Colonic mucosa (tissue), 4 donors: ENCODE measurements at regions not wholly inside any gene's neighbourhood (a gene's known extent, or its start where the extent isn't known, plus 50 kb on each side); places are given as distances from the start of the nearest gene placed in this dataset.
"Not testable (repeated sequence)": the region's sequence is repeated elsewhere in the genome, so short reads cannot be mapped to it uniquely, and the experiment has no call there.

ENCODE experiments used
- DNase-seq: peaks from one replicate; pipeline ENCODE4 v3.0.0-alpha.2; 2020
- H3K27ac ChIP-seq: fragments of 200-600 bp; one replicate; pipeline ENCODE4 v1.8.0; 2021
- H3K27me3 ChIP-seq: fragments of 200-600 bp; one replicate; pipeline ENCODE4 v1.8.0; 2021
- H3K36me3 ChIP-seq: fragments of 200-600 bp; one replicate; pipeline ENCODE4 v1.8.0; 2021
- H3K4me1 ChIP-seq: fragments of 200-600 bp; one replicate; pipeline ENCODE4 v1.8.0; 2021; ENCODE audit warnings: mild to moderate bottlenecking
- H3K4me3 ChIP-seq: fragments of 200-600 bp; one replicate; pipeline ENCODE4 v1.8.0; 2021
- H3K9ac ChIP-seq, 2 donors: one replicate each; pipeline ENCODE4 v1.7.0; 2013; ENCODE audit warnings: control low read depth in 2 of 2, low read depth in 2 of 2, low read length in 2 of 2
- H3K9me3 ChIP-seq: fragments of 200-600 bp; one replicate; pipeline ENCODE4 v1.8.0; 2021
- intact Hi-C: fragments of 100-400 bp; cut with DNase I; formaldehyde crosslinking; loops from one replicate; pipeline ENCODE4 v1.14.1; 2022
- TF ChIP-seq, protein P1 (sequence below): fragments of 200-600 bp; IDR thresholded peaks from one replicate; pipeline ENCODE4 v1.8.0; 2022; ENCODE audit warnings: antibody characterized with exemption, mild to moderate bottlenecking
- donor health status: healthy.
- donor health status: DM: no; HTN: no; CAD: no.
- donor health status: DM: no; HTN: no; CAD: no.

DNA sequence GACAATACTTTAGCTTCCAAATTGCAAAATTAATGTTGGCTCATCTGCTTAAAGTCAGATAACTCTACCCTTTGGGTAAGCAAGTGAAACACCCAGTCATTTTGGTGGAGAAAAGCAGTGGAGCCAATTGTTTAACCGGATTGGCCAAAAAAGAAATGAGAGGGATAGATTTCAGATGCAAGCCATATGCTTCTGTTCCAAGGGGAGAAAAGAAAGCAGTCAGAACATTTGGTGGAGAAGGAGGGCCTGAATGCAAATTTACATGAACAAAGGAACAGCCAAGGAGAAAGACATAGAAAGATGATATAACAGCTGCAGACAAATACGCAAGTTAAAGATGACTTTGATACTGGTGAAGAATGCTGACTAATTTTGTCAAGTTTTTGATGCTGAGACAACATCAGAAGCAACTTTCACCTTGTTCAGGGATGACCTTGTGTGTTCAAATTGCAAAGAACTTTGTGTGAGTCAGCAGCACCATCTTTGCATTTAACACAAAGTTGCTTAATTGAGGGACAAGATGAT lies 173.1 kb downstream of the TGFB2 start:
- intact Hi-C loops = no loop called here
- Histone ChIP-seq H3K27ac (no peak overlapping the region), H3K27me3 (no peaks in the 10 kb centered on the region)

DNA sequence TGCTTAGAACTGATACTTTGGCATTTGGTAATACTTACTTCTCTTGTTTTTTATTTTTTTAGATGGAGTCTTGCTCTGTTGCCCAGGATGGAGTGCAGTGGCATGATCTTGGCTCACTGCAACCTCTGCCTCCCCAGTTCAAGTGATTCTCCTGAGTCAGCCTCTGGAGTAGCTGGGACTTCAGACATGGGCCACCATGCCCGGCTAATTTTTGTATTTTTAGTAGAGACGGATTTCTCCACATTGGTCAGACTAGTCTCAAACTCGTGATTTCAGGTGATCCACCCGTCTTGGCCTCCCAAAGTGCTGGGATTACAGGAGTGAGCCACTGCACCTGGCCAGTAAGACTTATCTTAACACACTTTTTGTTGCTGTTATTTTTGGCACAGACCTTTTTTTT lies 175.5 kb downstream of the TGFB2 start:
- not testable (repeated sequence) for DNase-seq, H3K4me1 ChIP-seq, H3K27ac ChIP-seq, H3K9ac ChIP-seq, H3K4me3 ChIP-seq, H3K36me3 ChIP-seq, H3K9me3 ChIP-seq, H3K27me3 ChIP-seq
- intact Hi-C loops = loop anchor here (5.0 kb wide), 1 partner anchor 183 kb away; no protein-coding TSS in a partner anchor

More for the DNA sequence above, 173.1 kb downstream of the TGFB2 start:
- no peaks in the 10 kb centered on the region for H3K36me3 ChIP-seq
- H3K4me1 ChIP-seq = no peaks in the 10 kb centered on the region
- H3K4me3 ChIP-seq = no peak overlapping the region
- no peak overlapping the region for H3K9ac ChIP-seq
- TF ChIP-seq, protein P1, sequence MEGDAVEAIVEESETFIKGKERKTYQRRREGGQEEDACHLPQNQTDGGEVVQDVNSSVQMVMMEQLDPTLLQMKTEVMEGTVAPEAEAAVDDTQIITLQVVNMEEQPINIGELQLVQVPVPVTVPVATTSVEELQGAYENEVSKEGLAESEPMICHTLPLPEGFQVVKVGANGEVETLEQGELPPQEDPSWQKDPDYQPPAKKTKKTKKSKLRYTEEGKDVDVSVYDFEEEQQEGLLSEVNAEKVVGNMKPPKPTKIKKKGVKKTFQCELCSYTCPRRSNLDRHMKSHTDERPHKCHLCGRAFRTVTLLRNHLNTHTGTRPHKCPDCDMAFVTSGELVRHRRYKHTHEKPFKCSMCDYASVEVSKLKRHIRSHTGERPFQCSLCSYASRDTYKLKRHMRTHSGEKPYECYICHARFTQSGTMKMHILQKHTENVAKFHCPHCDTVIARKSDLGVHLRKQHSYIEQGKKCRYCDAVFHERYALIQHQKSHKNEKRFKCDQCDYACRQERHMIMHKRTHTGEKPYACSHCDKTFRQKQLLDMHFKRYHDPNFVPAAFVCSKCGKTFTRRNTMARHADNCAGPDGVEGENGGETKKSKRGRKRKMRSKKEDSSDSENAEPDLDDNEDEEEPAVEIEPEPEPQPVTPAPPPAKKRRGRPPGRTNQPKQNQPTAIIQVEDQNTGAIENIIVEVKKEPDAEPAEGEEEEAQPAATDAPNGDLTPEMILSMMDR = no peak
- DNase-seq = no peak
- H3K9me3 ChIP-seq = no peaks in the 10 kb centered on the region

DNA sequence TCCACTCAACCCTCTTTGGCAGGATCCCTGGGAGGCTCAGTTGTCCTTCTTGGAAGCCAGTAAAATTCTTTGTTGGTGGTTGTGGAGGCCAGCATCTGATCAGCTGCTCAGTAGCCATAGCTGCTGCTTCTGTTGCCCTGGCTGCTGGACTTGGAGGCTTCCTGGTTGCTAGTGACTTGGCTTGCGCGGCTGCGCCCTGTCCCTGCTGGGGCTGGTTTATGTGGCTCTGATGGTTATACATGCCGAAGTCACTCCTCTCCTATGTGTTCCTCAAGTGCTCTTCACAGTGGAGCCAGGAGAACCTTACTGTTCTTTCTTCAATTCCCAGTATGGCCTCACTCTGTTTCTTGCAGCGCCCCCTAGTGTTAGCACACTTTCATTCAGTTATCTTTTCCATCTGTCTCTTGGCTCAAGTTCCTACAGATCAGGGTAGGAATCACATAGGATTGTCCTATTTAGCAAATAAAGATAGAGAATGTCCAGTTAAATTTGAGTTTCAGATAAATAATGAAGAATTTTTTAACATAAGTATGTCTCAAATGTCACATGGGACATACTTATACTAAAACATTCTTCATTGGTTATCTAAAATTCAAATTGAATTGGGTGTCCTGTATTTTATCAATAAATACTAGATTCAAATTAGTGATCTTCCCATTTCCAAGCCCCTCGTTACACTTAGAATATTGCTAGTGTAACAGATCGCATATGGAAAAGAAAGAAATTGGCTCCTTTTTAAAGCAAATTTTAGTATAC lies 176.5 kb downstream of the TGFB2 start:
- H3K27me3 ChIP-seq = no peaks in the 10 kb centered on the region
- H3K4me3 ChIP-seq = no peak overlapping the region
- no peaks in the 10 kb centered on the region for H3K36me3 ChIP-seq
- DNase-seq = peak; percentile 50
- TF ChIP-seq, protein P1 = peak; percentile 52
- H3K9me3 ChIP-seq = no peaks in the 10 kb centered on the region
- H3K9ac ChIP-seq = no peak overlapping the region
- no peaks in the 10 kb centered on the region for H3K4me1 ChIP-seq
- intact Hi-C loops = loop anchor here (5.0 kb wide), 1 partner anchor 184 kb away; no protein-coding TSS in a partner anchor
- no peak overlapping the region for H3K27ac ChIP-seq

DNA sequence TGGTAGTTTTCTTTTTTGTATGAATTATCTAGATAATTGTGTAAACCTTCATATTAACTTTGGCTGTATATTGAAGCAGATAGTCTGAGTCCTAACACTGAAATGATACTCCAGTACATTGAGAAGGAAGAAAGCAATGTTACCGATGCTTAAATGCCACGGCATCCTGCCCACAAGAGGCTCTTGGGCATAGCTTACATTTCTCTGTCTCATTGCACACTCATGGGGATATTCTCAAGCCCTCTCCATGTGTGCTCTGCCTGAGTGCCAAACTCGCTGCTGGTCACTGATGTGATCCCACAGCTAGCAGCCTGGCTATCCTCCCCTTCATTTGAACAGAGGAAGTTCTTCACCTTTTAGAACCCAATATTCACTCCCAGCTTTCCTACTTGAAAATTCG lies 179.4 kb downstream of the TGFB2 start:
- no peak overlapping the region for H3K27ac ChIP-seq
- no peak overlapping the region for H3K4me3 ChIP-seq
- no peaks in the 10 kb centered on the region for H3K4me1 ChIP-seq
- H3K9me3 ChIP-seq = no peaks in the 10 kb centered on the region
- TF ChIP-seq, protein P1 = no peak
- no peaks in the 10 kb centered on the region for H3K27me3 ChIP-seq
- H3K9ac ChIP-seq = no peak overlapping the region
- DNase-seq = no peak
- intact Hi-C loops = loop anchor here (5.0 kb wide), 1 partner anchor 187 kb away; no protein-coding TSS in a partner anchor
- no peaks in the 10 kb centered on the region for H3K36me3 ChIP-seq

DNA sequence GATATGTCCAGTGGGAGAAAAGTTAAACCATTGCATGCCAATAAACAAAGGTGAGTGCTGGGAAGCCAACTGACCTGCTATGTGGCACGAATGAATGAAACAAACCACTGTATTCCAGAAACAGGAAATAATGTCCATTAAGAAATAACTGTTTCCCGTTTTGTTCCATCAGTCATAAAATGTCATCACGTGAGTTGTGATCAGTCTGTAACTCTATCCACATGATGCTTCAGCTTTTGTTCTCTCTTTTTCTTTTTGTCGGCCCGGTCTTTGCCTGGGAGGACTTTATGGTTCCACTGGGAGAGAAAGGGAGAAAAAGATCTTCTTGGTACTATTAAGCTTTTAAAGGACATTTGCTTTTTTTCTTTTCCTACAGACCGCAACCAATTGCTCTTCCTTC lies 179.9 kb downstream of the TGFB2 start:
- H3K9me3 ChIP-seq = no peaks in the 10 kb centered on the region

More for the DNA sequence above, 179.9 kb downstream of the TGFB2 start:
- Histone ChIP-seq H3K4me1 (no peaks in the 10 kb centered on the region), H3K4me3 (no peak overlapping the region), H3K27me3 (no peaks in the 10 kb centered on the region), H3K36me3 (no peaks in the 10 kb centered on the region), H3K9ac (no peak overlapping the region), H3K27ac (no peak overlapping the region)
- no peak for DNase-seq
- TF ChIP-seq, protein P1 = no peak
- intact Hi-C loops = no loop called here
